Calu3 (cell line): ENCODE measurements at regions not wholly inside any gene's neighbourhood (a gene's known extent, or its start where the extent isn't known, plus 50 kb on each side); places are given as distances from the start of the nearest gene placed in this dataset.

Experiments
- BruUV-seq: library from RNA; stranded (reverse); fragments of 400-500 nt; replicated peaks from 2 replicates; lab custom pipeline; 2021; lab: Mats Ljungman, UMichigan
- CTCF ChIA-PET: fragments of 300-600 bp; sonication (Branson Sonifier 250); formaldehyde crosslinking; loops from one replicate; lab custom pipeline; 2022; ENCODE audit warnings: antibody characterized with exemption; lab: Charles Lee
- DNase-seq: peaks from one replicate; pipeline ENCODE4 v3.0.0; 2022
- H3K27ac Mint-ChIP-seq: one replicate; pipeline ENCODE4 v1.8.0; 2022; ENCODE audit warnings: mixed read lengths; ENCODE audit not compliant: unreplicated experiment
- H3K27me3 Mint-ChIP-seq: one replicate; pipeline ENCODE4 v1.8.0; 2022; ENCODE audit warnings: mixed read lengths; ENCODE audit not compliant: unreplicated experiment
- H3K36me3 Mint-ChIP-seq: one replicate; pipeline ENCODE4 v1.8.0; 2022; ENCODE audit warnings: mild to moderate bottlenecking, moderate library complexity, mixed read lengths; ENCODE audit not compliant: insufficient read depth, unreplicated experiment
- H3K4me1 Mint-ChIP-seq: one replicate; pipeline ENCODE4 v1.8.0; 2022; ENCODE audit warnings: mild to moderate bottlenecking, low read depth, mixed read lengths; ENCODE audit not compliant: unreplicated experiment
- H3K4me3 Mint-ChIP-seq: one replicate; pipeline ENCODE4 v1.8.0; 2022; ENCODE audit warnings: mild to moderate bottlenecking, low read depth, moderate library complexity, mixed read lengths; ENCODE audit not compliant: unreplicated experiment
- H3K9me3 Mint-ChIP-seq: one replicate; pipeline ENCODE4 v1.8.0; 2022; ENCODE audit warnings: low read depth, mixed read lengths; ENCODE audit not compliant: unreplicated experiment
- intact Hi-C: fragments of 100-400 bp; cut with micrococcal nuclease; formaldehyde crosslinking; loops from one replicate; pipeline ENCODE4 v1.10.0; 2022; ENCODE audit not compliant: unreplicated experiment
- TF ChIP-seq, protein P1 (sequence below): fragments of 200-600 bp; IDR thresholded peaks from one replicate; pipeline ENCODE4 v1.8.0; 2022; ENCODE audit warnings: antibody characterized with exemption; ENCODE audit not compliant: unreplicated experiment

GRCh38 chr12:89179983-89180382, 172.3 kb downstream of the DUSP6 start:
- CTCF ChIA-PET: interaction anchor here (0.5 to 1.7 kb wide), 2 partner anchors 167 to 386 kb away, joined by 3 to 5 read pairs; no protein-coding TSS in a partner anchor

GRCh38 chr12:89179245-89179644, 173.1 kb downstream of the DUSP6 start:
- intact Hi-C loops: loop anchor here (5.0 kb wide), 1 partner anchor 37 kb away; no protein-coding TSS in a partner anchor
- Mint-ChIP-seq H3K36me3 (peaks cover 7% of the 10 kb centered on the region), H3K4me1 (peaks cover 32% of the 10 kb centered on the region), H3K27ac (no peak overlapping the region), H3K9me3 (no peaks in the 10 kb centered on the region), H3K4me3 (no peak overlapping the region), H3K27me3 (no peaks in the 10 kb centered on the region)
- BruUV-seq: no TSS peak
- DNase-seq: no peak
- TF ChIP-seq, protein P1, sequence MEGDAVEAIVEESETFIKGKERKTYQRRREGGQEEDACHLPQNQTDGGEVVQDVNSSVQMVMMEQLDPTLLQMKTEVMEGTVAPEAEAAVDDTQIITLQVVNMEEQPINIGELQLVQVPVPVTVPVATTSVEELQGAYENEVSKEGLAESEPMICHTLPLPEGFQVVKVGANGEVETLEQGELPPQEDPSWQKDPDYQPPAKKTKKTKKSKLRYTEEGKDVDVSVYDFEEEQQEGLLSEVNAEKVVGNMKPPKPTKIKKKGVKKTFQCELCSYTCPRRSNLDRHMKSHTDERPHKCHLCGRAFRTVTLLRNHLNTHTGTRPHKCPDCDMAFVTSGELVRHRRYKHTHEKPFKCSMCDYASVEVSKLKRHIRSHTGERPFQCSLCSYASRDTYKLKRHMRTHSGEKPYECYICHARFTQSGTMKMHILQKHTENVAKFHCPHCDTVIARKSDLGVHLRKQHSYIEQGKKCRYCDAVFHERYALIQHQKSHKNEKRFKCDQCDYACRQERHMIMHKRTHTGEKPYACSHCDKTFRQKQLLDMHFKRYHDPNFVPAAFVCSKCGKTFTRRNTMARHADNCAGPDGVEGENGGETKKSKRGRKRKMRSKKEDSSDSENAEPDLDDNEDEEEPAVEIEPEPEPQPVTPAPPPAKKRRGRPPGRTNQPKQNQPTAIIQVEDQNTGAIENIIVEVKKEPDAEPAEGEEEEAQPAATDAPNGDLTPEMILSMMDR: no peak
- CTCF ChIA-PET: no interaction called here

More at GRCh38 chr12:89179983-89180382, 172.3 kb downstream of the DUSP6 start:
- peaks cover 32% of the 10 kb centered on the region for H3K4me1 Mint-ChIP-seq
- H3K27ac Mint-ChIP-seq: peak overlapping the region; percentile 40
- intact Hi-C loops: loop anchor here (5.0 to 10.0 kb wide), 3 partner anchors 38 to 285 kb away; no protein-coding TSS in a partner anchor
- BruUV-seq: no TSS peak
- H3K27me3 Mint-ChIP-seq: no peaks in the 10 kb centered on the region
- H3K4me3 Mint-ChIP-seq: peak overlapping the region; percentile 3
- H3K9me3 Mint-ChIP-seq: no peaks in the 10 kb centered on the region
- peaks cover 7% of the 10 kb centered on the region for H3K36me3 Mint-ChIP-seq
- TF ChIP-seq, protein P1: no peak
- peak; percentile 71 for DNase-seq

DNA sequence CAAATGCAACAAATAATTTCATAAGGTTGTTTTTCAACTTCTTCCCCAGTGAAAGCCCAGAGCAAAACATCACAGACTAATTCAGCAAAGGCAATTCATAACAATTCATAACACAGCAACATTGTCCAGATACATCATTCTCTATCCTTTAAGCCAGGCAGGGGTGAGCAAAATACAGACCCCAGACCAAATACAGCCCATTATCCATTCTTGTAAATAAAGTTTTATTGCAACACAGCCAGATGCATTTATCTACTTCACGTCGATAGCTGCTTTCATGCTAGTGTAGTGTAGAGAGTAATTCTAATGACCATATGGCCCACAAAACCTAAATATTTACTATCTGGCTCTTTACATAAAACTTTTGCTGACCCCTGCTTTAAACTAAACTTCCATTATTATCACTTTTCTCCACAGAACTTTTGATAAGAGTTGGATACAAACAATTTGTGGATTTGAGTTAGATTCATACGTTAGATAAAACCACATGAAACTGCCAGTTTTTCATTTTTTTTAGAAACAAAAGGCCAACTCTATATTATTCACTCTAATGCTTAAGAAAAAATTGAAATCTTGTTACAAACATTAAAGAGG, 174.4 kb downstream of the DUSP6 start:
- H3K4me3 Mint-ChIP-seq: no peak overlapping the region
- H3K36me3 Mint-ChIP-seq: peaks cover 7% of the 10 kb centered on the region
- H3K27ac Mint-ChIP-seq: no peak overlapping the region
- no peaks in the 10 kb centered on the region for H3K9me3 Mint-ChIP-seq
- CTCF ChIA-PET: no interaction called here
- intact Hi-C loops: loop anchor here (5.0 kb wide), 1 partner anchor 36 kb away; no protein-coding TSS in a partner anchor
- peaks cover 32% of the 10 kb centered on the region for H3K4me1 Mint-ChIP-seq
- no peaks in the 10 kb centered on the region for H3K27me3 Mint-ChIP-seq
- no TSS peak for BruUV-seq
- TF ChIP-seq, protein P1: no peak
- DNase-seq: no peak

- CTCF ChIA-PET: no interaction called here
- no peak for DNase-seq
Observed at GRCh38 chr12:89176676-89177075, 175.6 kb downstream of the DUSP6 start.

More at GRCh38 chr12:89176676-89177075, 175.6 kb downstream of the DUSP6 start:
- Mint-ChIP-seq H3K9me3 (no peaks in the 10 kb centered on the region), H3K4me1 (peaks cover 22% of the 10 kb centered on the region), H3K36me3 (peaks cover 7% of the 10 kb centered on the region), H3K27me3 (no peaks in the 10 kb centered on the region), H3K4me3 (no peak overlapping the region), H3K27ac (no peak overlapping the region)
- intact Hi-C loops: loop anchor here (5.0 kb wide), 1 partner anchor 34 kb away; no protein-coding TSS in a partner anchor
- no TSS peak for BruUV-seq
- TF ChIP-seq, protein P1: no peak
